HEK293T (cell line): ENCODE measurements at regions not wholly inside any gene's neighbourhood (a gene's known extent, or its start where the extent isn't known, plus 50 kb on each side); places are given as distances from the start of the nearest gene placed in this dataset.

ENCODE experiments used
- BHLHE40 ChIP-seq: fragments of 450-650 bp; IDR thresholded peaks from 2 replicates; pipeline ENCODE4 v1.6.1; 2016; ENCODE audit warnings: mild to moderate bottlenecking, moderate library complexity, borderline replicate concordance
- CTBP1 ChIP-seq: fragments of 450-650 bp; IDR thresholded peaks from 2 replicates; pipeline ENCODE4 v1.6.1; 2016; ENCODE audit warnings: borderline replicate concordance
- FOXM1 ChIP-seq: fragments of 450-650 bp; IDR thresholded peaks from 2 replicates; pipeline ENCODE4 v1.6.1; 2017; ENCODE audit warnings: mild to moderate bottlenecking, borderline replicate concordance
- LEF1 ChIP-seq: fragments of 450-650 bp; IDR thresholded peaks from 2 replicates; pipeline ENCODE4 v1.6.1; 2017; ENCODE audit warnings: mild to moderate bottlenecking, borderline replicate concordance
- NFRKB ChIP-seq: fragments of 450-650 bp; IDR thresholded peaks from 2 replicates; pipeline ENCODE4 v1.6.1; 2016; ENCODE audit warnings: mild to moderate bottlenecking, moderate library complexity
- SP1 ChIP-seq: fragments of 450-650 bp; IDR thresholded peaks from 2 replicates; pipeline ENCODE4 v1.6.1; 2017
- SUZ12 ChIP-seq: fragments of 450-650 bp; IDR thresholded peaks from 2 replicates; pipeline ENCODE4 v1.6.1; 2016; ENCODE audit warnings: mild to moderate bottlenecking
- TARDBP ChIP-seq: fragments of 450-650 bp; IDR thresholded peaks from 2 replicates; pipeline ENCODE4 v1.6.1; 2016
- ZNF384 ChIP-seq: fragments of 450-650 bp; IDR thresholded peaks from 2 replicates; pipeline ENCODE4 v1.6.1; 2016

DNA sequence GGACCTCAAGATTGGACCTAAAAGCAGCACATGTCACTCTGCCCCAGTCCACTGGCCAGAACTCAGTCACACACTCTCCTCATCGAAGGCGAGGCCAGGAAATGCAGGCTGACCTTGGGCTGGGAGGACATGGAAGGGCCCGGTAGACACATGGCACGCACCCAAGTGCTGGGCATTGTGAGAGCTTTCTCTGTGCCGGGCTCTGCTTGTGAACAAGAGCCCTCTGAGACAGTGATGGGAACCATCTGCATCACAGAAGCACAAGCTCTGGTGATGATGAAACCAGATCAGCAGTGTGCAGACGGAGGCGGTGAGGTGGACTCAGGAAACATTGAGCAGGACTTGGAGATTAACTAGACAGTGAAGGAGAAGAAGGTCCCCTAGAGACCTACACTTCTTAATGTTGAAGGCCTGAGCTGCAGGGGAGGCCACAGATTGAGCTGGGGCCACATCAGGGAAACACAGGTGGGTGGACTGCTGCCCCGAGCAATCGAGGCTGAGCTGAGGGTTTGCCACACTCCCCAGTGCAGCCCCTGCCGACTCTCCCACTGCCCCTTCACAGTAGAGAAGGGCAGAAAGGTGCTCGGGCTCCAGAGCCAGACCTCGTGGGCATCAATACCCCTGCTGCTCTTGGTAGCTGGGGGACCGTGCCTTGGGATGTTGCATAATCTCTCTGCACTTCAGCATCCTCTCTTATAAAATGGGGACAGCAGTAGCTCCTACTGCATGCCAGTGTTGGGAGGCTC is 1460.5 kb downstream of the TBC1D22A start:
- TF ChIP-seq FOXM1 (no peak), SP1 (no peak), NFRKB (no peak), LEF1 (no peak), BHLHE40 (no peak), ZNF384 (no peak), SUZ12 (no peak), TARDBP (no peak), CTBP1 (no peak)
